Putamen (tissue), 1 donor: ENCODE measurements at regions not wholly inside any gene's neighbourhood (a gene's known extent, or its start where the extent isn't known, plus 50 kb on each side); places are given as distances from the start of the nearest gene placed in this dataset.

ENCODE experiments used
- DNase-seq: peaks from one replicate; pipeline ENCODE4 v3.0.0-alpha.2; 2016; ENCODE audit warnings: low spot score

- DNase-seq: no peak
These were observed 120.4 kb downstream of the ACKR3 start for GRCh38 chr2:236689981-236690380.

DNA sequence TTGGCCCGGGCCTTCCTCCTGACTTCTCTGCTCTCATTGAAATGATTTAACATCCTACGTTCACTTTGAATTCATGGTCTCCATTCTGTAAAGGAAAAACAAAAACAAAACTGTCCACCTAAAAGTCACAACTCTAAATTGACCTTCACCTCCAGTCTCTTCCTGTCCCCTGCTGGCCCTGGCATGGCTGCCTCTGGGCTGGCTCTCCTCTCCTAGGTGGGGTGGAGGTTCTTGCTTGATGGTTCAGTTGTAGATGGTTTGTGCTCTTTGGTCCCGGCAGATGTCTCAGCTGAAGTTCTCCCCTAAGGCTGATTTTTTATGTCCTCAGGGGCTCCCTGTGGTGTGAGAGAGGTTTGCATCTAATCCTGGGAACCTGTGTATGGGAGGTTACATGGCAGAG lies 121.1 kb downstream of the ACKR3 start:
- no peak for DNase-seq

DNA sequence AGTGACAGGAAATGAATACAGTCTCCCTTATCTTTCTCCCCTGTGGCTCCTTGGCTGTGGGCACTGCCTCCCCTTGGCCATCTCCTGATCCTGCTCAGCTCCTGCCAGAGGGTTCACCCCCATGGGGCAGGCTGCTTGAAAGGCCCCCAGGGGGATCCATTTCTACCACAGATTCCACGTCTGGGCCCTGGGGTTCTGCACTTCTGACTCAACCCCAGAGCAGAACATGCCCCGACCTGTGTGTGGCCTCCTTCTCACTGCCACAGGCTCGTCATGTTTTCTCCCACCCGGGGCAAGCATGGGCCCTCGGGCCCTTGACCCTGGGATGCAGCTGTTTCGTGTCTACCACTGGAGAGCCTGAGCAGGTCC lies 122.2 kb downstream of the ACKR3 start:
- DNase-seq: no peak

GRCh38 chr2:236692937-236693336 lies 123.3 kb downstream of the ACKR3 start:
- no peak for DNase-seq

DNA sequence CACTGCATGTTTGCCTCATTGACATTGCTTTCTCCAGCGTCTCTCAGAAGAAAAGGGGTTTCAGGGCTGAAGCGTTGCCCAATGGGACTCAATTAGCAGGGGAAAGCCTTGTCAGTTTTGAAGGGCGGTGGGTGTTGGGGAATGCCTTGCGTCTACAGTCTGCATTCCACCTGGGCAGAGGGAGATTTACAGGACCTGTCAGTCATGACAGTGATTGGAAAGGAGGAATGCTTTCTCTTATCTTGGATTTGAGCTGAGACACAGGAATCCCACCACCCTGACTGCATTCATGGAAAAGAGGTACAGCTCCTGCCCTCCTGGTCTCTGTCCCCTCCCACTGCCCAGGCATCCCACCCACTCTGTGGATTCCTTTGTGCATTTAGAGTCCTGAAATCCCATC lies 123.9 kb downstream of the ACKR3 start:
- DNase-seq: no peak

DNA sequence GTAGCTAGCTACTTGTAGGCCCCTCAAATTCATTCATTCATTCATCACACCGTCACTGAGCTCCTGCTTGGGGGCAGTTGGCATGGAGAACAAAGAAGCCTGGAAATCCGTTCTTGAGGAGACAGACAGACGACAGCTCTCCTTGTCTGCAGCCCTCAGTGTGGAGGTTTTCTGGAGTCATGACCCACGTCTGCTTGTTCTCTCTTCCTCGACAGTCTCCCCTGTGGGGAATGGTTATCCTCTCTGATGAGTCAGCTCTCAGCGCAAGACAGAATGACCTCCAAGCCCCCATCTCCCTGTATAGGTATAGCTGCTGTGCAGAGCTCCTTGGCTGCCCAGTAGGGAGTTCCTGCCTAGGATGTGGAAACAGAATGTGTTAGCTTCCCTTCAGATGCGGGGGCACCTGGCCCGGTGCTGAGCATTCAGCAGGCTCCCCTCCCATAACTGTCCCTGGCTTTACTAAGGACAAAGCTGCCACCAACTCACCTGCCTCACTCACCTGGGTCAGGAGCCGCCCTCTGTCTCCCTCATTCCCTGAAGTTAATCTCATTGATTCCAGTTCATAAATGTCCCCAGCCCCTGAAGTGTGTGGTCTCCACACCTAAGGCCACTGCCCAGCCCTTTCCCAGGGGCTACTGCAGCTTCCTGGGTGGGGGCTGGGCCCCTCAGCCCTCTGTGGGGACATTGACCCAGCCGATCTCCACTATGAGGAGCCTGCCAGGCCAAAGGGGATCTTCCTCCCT lies 124.7 kb downstream of the ACKR3 start:
- no peak for DNase-seq

DNA sequence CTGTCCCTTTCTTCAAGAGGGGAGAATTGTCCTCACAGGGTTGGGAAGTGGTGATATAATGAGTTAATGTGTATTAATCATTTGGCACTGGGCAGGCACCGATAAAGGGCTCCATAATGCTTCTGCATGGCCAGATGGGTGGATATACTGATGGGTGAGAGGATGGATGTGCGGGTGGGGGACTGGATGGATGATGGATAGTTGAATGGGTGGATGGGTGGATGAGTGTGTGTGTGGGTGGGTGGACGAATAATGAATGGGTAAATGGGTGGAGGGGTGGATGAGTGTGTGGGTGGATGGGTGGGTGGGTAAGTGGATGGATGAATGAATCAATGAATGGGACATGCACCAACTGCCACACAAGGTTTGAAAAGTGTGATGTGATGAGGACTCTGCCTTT lies 127.2 kb downstream of the ACKR3 start:
- DNase-seq: no peak

GRCh38 chr2:236698016-236698627 lies 128.5 kb downstream of the ACKR3 start:
- DNase-seq: no peak

DNA sequence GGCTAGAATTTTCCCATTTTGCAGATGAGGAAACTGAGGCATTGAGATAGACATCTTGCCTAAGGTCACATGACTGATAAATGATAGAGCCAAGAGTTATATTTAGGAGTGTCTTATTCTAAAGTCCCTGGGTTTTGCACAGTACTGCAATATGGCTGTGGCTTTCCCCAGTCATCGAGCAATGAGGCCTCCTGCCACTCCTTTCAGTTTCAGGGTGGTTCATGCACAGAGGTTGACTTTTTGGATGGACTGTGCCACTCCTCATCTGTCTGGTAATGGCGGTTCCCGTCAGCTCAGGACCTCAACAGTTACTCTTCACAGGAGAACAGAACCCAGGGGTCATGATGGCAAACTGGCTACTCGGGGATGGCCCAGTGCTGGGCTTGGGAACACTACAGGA lies 131.1 kb downstream of the ACKR3 start:
- no peak for DNase-seq

DNA sequence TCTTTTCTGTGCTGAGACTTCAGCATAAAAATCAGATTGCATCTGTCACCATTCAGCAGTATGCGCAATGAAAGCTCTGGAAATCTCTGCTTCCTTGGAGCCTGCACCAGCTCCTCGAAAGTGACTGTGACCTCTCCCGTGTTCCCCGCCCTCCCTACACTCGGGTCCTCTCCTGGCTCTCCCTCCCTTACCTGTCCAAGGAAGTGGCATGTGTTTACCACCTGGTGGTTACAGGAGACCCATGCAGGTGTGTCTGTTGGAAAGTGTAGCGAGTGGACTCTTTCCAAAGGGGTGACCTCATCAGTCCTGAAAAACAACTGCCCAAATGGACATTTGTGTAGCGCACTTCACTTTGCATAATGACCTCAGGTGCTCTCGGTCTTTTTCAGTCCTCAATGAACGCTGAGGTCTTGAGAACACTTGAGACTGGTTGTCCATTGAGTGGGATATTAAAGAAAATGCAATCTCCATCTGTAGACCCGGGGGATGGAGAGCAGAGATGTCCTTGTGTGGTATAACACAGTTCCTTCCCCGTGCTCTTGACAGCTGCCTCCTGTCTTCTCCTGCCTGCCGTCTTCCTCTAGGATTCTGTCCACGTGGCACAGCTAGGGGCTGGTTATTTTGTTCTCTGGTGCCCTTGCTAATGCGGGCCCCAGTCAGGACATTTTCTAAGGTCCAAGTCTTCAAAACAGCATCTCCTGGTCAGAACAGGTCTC lies 133.2 kb downstream of the ACKR3 start:
- DNase-seq: no peak

DNA sequence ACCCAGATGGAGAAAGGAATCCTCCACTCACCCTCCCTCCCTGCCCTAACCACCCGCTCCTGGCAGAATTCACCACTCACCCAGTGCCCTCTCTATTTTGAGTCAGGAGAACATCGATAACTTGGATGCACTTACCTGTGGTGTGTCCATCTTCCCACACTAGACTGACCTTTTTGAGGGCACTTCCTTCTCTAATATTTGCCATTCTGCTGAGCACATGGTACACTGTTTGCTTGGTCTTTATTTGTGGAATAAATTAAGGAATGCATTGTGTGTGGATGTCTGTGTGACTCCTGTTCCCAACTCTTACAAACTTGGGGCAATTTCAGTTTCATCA lies 133.7 kb downstream of the ACKR3 start:
- DNase-seq: no peak

DNA sequence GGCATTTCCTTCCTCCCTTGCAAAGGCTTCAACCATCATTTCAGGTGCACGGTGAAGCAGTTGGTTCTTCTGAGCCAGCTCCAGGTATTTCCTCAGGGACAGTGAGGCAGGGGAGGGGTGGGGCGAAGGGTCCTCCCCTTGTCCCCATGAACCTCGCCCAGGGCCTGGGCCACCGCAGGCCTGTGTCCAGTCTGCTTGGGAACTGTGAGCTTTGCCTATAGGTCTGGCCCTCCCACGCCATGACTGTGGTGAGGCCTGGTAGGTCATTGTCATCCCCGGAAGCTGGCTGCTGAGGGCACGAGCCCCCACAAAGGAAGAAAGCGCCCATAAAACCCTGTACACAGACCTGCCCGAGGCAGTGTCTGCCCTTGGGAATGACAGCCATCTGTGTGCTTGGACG lies 134.3 kb downstream of the ACKR3 start:
- DNase-seq: no peak

- no peak for DNase-seq
These were observed 135.3 kb downstream of the ACKR3 start for GRCh38 chr2:236704887-236705286.

DNA sequence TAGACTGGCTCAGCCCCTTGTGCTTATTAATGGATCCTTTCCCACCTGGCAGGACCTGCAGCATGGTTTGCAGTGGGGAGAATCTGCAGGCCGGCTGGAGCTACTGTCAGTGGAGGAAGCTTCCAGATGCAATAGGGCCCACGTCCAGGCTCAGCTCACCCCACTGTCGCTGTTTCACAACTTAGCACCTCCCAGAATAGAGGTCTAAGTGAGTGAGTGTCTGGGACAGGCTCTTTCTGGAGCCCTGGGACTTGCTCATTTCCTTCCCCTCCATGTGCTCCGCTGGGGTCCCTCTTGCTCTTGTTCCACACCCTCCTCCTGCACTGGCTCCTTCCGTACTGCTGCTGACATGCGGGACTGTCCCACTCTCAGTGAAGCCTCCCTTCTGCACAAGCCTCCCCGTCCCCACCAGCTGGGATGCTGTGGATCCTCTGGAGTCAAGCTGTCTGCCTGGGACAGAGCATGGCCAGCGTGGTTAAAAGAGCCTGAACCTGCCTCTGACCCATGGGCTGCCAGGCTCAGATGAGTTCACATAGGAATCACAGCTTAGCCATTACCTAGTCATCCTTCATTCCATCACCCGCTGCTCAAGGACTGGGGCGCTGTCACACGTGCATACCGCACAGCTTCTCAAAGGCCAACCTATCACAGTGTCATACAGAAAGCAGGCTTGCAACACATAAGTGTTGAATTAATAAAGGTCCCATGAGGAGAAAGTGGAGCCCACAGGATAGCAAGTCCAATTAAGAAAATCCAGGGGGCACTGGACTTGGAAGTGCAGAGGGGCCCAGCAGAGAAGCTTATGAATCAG lies 135.9 kb downstream of the ACKR3 start:
- DNase-seq: no peak

GRCh38 chr2:236706288-236706687 lies 136.7 kb downstream of the ACKR3 start:
- no peak for DNase-seq

- DNase-seq: no peak
These were observed 137.2 kb downstream of the ACKR3 start for GRCh38 chr2:236706803-236707202.

DNA sequence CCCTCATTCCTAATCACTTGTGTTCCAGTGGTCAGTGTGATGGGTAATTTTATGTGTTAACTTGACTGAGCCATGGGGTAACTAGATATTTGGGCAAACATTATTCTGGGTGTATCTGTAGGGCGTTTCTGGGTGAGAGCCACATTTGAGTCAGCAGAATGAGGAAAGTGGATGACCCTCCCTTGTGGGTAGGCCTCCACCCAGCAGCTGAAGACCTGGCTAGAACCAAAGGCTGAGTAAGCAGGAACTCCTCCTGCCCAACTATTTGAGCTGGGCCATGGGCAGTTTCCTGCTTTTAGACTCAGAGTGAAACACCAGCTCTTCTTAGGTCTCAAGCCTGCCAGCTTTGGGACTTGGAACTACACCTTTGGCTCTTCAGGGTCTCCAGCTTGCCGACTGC lies 141.8 kb downstream of the ACKR3 start:
- no peak for DNase-seq

DNA sequence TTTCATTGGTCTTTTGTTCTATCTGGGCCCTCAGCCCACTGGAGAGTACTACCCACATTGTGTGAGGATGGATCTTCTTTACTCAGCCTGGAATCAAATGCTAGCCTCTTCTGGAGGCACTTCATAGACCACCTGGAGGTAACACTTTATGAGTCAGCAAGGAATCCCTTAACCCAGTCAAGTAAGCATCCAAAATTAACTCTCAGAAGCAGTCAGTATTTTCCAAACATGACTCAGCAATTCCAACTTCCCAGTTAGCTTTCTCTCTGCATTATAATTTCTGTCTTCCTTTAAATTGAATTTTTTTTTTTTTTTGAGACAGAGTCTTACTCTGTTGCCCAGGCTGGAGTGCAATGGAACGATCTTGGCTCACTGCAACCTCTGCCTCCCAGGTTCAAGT lies 142.7 kb downstream of the ACKR3 start:
- no peak for DNase-seq

DNA sequence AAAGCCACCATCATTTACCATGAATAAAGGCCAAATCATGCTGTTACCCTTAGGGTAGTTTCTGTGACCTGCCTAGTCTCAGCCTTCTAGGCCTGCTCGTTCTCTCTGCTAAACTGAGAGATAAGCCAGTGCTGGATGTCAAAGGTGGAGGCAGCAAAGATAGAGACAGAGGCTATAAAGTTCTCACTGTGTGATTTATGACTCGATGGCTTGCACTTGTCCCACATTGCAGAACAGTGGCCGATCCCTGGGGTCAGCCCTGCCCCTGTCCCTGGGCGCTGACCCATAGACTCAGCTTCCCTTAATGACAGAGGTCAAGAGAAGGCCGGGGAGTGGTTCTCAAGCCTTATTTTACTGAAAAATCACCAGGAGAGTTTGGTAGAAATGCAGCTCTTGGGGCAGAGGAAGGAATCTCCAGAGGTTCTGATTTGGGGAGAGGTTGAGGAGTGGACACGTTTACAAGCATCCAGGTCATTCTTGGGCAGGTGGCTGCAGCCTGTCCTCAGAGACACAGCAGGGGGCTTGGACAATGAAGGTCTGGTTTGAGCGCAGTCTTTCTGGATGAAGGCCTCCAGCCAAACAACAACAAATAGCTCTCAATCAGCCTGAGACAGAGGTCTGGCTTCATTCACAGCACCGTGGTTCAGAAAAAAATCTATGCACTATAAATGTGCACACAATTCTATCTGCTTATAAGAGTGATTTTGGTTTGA lies 143.5 kb downstream of the ACKR3 start:
- DNase-seq: no peak

DNA sequence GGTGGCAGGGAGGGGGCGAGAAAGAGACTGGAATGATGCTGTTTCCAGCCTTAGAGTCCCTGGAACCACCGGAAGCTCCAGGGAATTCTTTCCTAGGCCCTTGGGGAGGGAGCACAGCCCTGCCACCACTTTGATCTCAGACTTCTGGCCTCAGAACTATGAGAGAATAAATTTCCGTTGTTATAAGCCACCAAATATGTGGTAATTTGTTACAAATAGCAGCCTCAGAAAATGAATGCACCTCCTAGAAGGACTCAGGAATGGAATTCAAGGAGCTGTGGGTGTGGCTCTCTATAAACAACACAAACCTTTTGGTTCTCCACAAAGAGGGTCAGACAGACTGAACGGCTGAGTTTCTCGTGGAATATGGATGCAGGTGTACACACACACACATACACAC lies 144.5 kb downstream of the ACKR3 start:
- no peak for DNase-seq

DNA sequence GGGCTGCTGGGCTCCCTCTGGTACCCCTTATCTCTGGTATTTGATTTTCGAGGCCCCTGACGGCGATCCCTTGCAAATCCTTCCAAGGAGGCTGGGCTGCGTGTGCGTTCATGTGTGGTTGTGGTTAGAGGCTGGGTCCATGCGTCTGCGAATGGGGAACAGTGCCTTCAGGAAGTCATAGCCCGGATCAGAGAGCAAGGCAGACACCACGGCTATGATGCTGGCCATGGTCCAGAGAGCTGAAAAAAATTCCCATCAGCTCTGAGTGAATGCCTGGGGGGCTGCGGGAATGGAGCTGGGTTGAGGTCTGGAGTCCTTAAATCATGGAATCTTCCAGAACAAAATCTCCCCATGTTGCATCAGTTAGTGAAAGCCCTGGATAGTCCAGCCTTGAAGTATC lies 145.5 kb downstream of the ACKR3 start:
- no peak for DNase-seq

- no peak for DNase-seq
These were observed 145.9 kb downstream of the ACKR3 start for GRCh38 chr2:236715491-236715961.
